MCF 10A (cell line): ENCODE measurements at regions not wholly inside any gene's neighbourhood (a gene's known extent, or its start where the extent isn't known, plus 50 kb on each side); places are given as distances from the start of the nearest gene placed in this dataset.
A peak's percentile ranks its signal among the peaks of the same experiment; 100 is the strongest.
"Not testable (repeated sequence)": the region's sequence is repeated elsewhere in the genome, so short reads cannot be mapped to it uniquely, and the experiment has no call there.

Source experiments
- BruUV-seq: library from RNA; stranded (reverse); fragments of 400-500 nt; replicated peaks from 2 replicates; lab custom pipeline; 2021; lab: Mats Ljungman, UMichigan
- CTCF ChIA-PET: fragments of 300-600 bp; sonication (Branson Sonifier 250); formaldehyde crosslinking; extraction: SDS; loops from one replicate; lab custom pipeline; 2021; ENCODE audit warnings: antibody characterized with exemption, inconsistent platforms; lab: Yijun Ruan, JAX
- POLR2A ChIA-PET: fragments of 300-600, 350-650 bp; sonication (Branson Sonifier 250); formaldehyde crosslinking; extraction: SDS; loops from one replicate; lab custom pipeline; 2020; ENCODE audit warnings: antibody characterized with exemption, inconsistent platforms; lab: Yijun Ruan, JAX
- DNase-seq: peaks from one replicate; pipeline ENCODE4 v3.0.0-alpha.2; 2018; ENCODE audit not compliant: unreplicated experiment
- H3K27ac Mint-ChIP-seq: one replicate; pipeline ENCODE4 v1.8.0; 2022; ENCODE audit warnings: mild to moderate bottlenecking, low read depth, mixed read lengths; ENCODE audit not compliant: unreplicated experiment
- H3K27me3 Mint-ChIP-seq: one replicate; pipeline ENCODE4 v1.8.0; 2022; ENCODE audit warnings: mixed read lengths; ENCODE audit not compliant: insufficient read depth, unreplicated experiment
- H3K36me3 Mint-ChIP-seq: one replicate; pipeline ENCODE4 v1.8.0; 2022; ENCODE audit warnings: mild to moderate bottlenecking, moderate library complexity, mixed read lengths; ENCODE audit not compliant: insufficient read depth, unreplicated experiment
- H3K4me1 Mint-ChIP-seq: one replicate; pipeline ENCODE4 v1.8.0; 2022; ENCODE audit warnings: mixed read lengths; ENCODE audit not compliant: insufficient read depth, unreplicated experiment
- H3K4me3 Mint-ChIP-seq: one replicate; pipeline ENCODE4 v1.8.0; 2022; ENCODE audit warnings: mild to moderate bottlenecking, moderate library complexity, mixed read lengths; ENCODE audit not compliant: unreplicated experiment
- H3K9me3 Mint-ChIP-seq: one replicate; pipeline ENCODE4 v1.8.0; 2022; ENCODE audit warnings: mixed read lengths; ENCODE audit not compliant: unreplicated experiment
- CTCF ChIP-seq: fragments of 200-600 bp; IDR thresholded peaks from one replicate; pipeline ENCODE4 v1.8.0; 2022; ENCODE audit warnings: antibody characterized with exemption, mild to moderate bottlenecking; ENCODE audit not compliant: unreplicated experiment
- intact Hi-C: fragments of 100-400 bp; cut with micrococcal nuclease; formaldehyde crosslinking; loops from 2 replicates; pipeline ENCODE4 v1.14.1; 2022

DNA sequence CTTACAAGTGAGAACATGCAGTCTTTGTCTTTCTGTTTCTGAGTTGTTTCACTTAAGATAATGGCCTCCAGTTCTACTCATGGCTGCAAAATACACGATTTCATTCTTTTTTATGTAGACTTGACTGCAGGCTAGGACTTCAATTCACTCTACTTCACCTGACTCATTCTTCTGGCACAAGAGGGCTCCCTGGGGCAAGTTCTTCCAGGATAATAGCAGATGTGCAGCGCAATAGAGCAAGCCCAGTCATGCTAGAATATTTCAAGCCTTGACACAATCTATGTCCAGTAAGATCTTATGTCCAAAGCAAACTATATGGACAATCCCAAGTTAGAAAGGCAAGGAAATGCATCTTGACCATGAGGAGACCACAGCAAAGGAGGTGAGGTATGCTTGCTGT, 211.7 kb upstream of the GADL1 start:
- no TSS peak for BruUV-seq
- Mint-ChIP-seq H3K27ac (peak overlapping the region; percentile 72), H3K4me1 (peaks cover 48% of the 10 kb centered on the region), H3K9me3 (peaks cover 7% of the 10 kb centered on the region), H3K36me3 (no peaks in the 10 kb centered on the region), H3K4me3 (peak overlapping the region; percentile 54), H3K27me3 (no peaks in the 10 kb centered on the region)
- POLR2A ChIA-PET = interaction anchor here (0.5 to 4.3 kb wide), 18 partner anchors 23 to 500 kb away, joined by 3 to 46 read pairs (median 4); partner anchors contain the start of genes STT3B and TGFBR2
- DNase-seq = peak; percentile 98
- TF ChIP-seq CTCF = no peak
- CTCF ChIA-PET = interaction anchor here (0.5 to 2.9 kb wide), 11 partner anchors 26 to 348 kb away, joined by 3 to 10 read pairs (median 3); no protein-coding TSS in a partner anchor
- intact Hi-C loops = loop anchor here (1.0 to 2.0 kb wide), 2 partner anchors 29 to 39 kb away; no protein-coding TSS in a partner anchor

DNA sequence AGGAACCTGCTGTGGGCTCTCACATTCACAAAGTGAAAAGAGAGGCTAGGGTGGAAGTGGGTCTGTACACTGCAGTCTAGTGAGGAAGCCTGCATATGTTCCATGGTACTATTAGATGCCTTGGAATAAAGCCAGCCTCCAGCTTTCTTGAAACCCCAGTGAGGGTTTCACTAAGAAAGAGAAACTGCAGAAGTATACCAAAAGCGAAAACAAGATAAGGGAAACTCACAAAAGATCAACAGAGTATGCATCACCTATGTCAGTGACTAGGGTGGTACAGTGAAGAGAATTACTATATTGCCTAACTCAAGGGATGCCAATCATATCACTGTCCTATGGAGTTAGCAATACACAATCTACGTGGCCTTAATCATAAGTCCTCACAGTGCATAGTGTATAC, 212.5 kb upstream of the GADL1 start:
- no peak for TF ChIP-seq CTCF
- DNase-seq = peak; percentile 57
- Mint-ChIP-seq H3K27me3 (no peaks in the 10 kb centered on the region), H3K9me3 (peaks cover 5% of the 10 kb centered on the region), H3K4me3 (peak overlapping the region; percentile 24), H3K4me1 (peaks cover 41% of the 10 kb centered on the region), H3K36me3 (peaks cover 4% of the 10 kb centered on the region), H3K27ac (peak overlapping the region; percentile 72)
- CTCF ChIA-PET = interaction anchor here (0.5 to 2.9 kb wide), 7 partner anchors 28 to 349 kb away, joined by 3 to 10 read pairs (median 3); no protein-coding TSS in a partner anchor
- POLR2A ChIA-PET = interaction anchor here (0.9 to 4.3 kb wide), 8 partner anchors 25 to 426 kb away, joined by 3 to 46 read pairs (median 11); partner anchors contain the start of gene STT3B
- BruUV-seq = no TSS peak
- intact Hi-C loops = loop anchor here (1.0 to 2.0 kb wide), 2 partner anchors 30 to 40 kb away; no protein-coding TSS in a partner anchor

DNA sequence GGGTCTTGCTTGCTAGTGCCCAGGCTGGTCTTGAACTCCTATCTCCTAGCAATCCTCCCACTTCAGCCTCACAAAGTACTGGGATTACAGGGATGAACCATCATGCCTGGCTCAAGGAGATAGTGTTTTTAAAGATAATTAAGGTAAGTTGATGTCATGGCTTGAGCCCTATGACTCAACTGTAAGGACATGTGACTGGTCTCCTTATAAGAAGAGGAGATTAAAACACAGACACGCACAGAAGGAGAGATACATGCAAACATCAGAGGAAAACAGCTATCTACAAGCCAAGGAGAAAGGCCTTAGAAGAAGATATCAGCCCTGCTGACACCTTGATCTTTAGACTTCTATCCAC, 220.4 kb upstream of the GADL1 start:
- no peaks in the 10 kb centered on the region for H3K4me1 Mint-ChIP-seq
- no peak overlapping the region for H3K27ac Mint-ChIP-seq
- DNase-seq = no peak
- no peak overlapping the region for H3K4me3 Mint-ChIP-seq
- H3K36me3 Mint-ChIP-seq = peaks cover 6% of the 10 kb centered on the region
- BruUV-seq = no TSS peak
- intact Hi-C loops = no loop called here
- no peaks in the 10 kb centered on the region for H3K27me3 Mint-ChIP-seq
- no peak for TF ChIP-seq CTCF
- H3K9me3 Mint-ChIP-seq = no peaks in the 10 kb centered on the region
- ChIA-PET CTCF (no interaction called here), POLR2A (no interaction called here)

DNA sequence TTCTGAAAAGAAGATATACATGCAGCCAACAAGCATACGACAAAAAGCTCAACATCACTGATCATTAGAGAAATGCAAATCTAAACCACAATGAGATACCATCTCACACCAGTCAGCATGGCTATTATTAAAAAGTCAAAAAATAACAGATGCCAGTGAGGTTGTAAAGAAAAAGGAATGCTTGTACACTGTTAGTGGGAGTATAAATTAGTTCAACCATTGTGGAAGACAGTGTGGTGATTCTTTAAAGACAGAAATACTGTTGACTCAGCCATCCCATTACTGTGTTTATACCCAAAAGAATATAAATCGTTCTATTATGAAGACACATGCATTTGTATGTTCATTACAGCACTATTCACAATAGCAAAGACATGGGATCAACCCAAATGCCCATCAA, 221.1 kb upstream of the GADL1 start:
- DNase-seq, H3K4me3 Mint-ChIP-seq, CTCF ChIA-PET, H3K9me3 Mint-ChIP-seq, BruUV-seq, H3K36me3 Mint-ChIP-seq, H3K27me3 Mint-ChIP-seq, H3K4me1 Mint-ChIP-seq, intact Hi-C loops, H3K27ac Mint-ChIP-seq: not testable (repeated sequence)
- POLR2A ChIA-PET = interaction anchor here (0.7 kb wide), 1 partner anchor 87 kb away, joined by 3 read pairs; no protein-coding TSS in a partner anchor
